ENCODE measurements at regions not wholly inside any gene's neighbourhood (a gene's known extent, or its start where the extent isn't known, plus 50 kb on each side); places are given as distances from the start of the nearest gene placed in this dataset.

- H3K4me3 ChIP-seq (ENCODE audit: low read length) = no peak overlapping the region
- no peaks in the 10 kb centered on the region for H3K27me3 ChIP-seq (ENCODE audit: control insufficient read depth in 2 of 2, insufficient read depth in 2 of 2, low read length in 2 of 2)
- DNase-seq (no peak), ATAC-seq (no peak)
- Mint-ChIP-seq H3K36me3 (no peaks in the 10 kb centered on the region), H3K4me1 (no peaks in the 10 kb centered on the region), H3K27me3 (no peaks in the 10 kb centered on the region), H3K27ac (no peak overlapping the region), H3K9me3 (peaks cover 0 to 4% (median 0%) of the 10 kb centered on the region in 11 donors), H3K4me3 (no peak overlapping the region)
- POLR2A ChIA-PET = no interaction called here
- intact Hi-C loops (cut with micrococcal nuclease) = no loop called here
- no peaks in the 10 kb centered on the region for H3K9me3 ChIP-seq (ENCODE audit: control insufficient read depth in 2 of 3, low read length in 3 of 3)
- no peaks in the 10 kb centered on the region for H3K36me3 ChIP-seq (ENCODE audit: control insufficient read depth in 2 of 3, insufficient read depth in 3 of 3, low read length in 3 of 3)
- CTCF ChIA-PET = no interaction called here
- H3K27ac ChIP-seq (ENCODE audit: low read depth, low read length) = no peak overlapping the region
- no peaks in the 10 kb centered on the region for H3K4me1 ChIP-seq (ENCODE audit: control insufficient read depth in 2 of 2, insufficient read depth in 2 of 2, low read length in 2 of 2)
These were observed 177.1 kb downstream of the FGF13 start for GRCh38 chrX:138534410-138534809.

GRCh38 chrX:138519296-138519695 is 192.2 kb downstream of the FGF13 start:
- Mint-ChIP-seq H3K9me3 (peaks cover 0 to 7% (median 0%) of the 10 kb centered on the region in 11 donors), H3K27ac (no peak overlapping the region), H3K36me3 (no peaks in the 10 kb centered on the region), H3K4me3 (no peak overlapping the region), H3K27me3 (no peaks in the 10 kb centered on the region), H3K4me1 (no peaks in the 10 kb centered on the region)
- Histone ChIP-seq H3K27me3 (ENCODE audit: control insufficient read depth in 2 of 2, insufficient read depth in 2 of 2, low read length in 2 of 2) (no peaks in the 10 kb centered on the region), H3K4me3 (ENCODE audit: low read length) (no peak overlapping the region), H3K27ac (ENCODE audit: low read depth, low read length) (no peak overlapping the region), H3K4me1 (ENCODE audit: control insufficient read depth in 2 of 2, insufficient read depth in 2 of 2, low read length in 2 of 2) (no peaks in the 10 kb centered on the region), H3K36me3 (ENCODE audit: control insufficient read depth in 2 of 3, insufficient read depth in 3 of 3, low read length in 3 of 3) (no peaks in the 10 kb centered on the region), H3K9me3 (ENCODE audit: control insufficient read depth in 2 of 3, low read length in 3 of 3) (no peaks in the 10 kb centered on the region)
- ChIA-PET CTCF (no interaction called here), POLR2A (no interaction called here)
- ATAC-seq (no peak), DNase-seq (no peak)
- intact Hi-C loops (cut with micrococcal nuclease) = no loop called here

DNA sequence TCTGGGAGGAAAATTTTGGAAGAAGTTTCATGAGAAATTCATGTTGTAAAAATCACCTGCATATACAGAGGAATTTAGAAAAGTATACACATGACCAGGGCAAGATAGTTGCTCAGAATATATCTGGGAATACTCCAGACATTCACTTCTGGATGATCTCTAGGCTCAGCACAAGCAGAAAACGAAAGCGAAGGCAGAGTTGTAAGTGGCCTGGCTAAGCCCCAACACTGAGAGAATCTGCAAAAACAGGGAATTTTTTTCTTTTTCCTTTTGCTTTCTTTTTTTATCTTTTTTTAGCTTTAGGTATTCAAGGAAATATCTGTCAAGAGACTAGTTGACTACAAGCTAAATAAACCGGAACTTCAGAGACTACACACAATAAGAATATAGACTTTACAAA is 207.2 kb downstream of the FGF13 start:
- Mint-ChIP-seq H3K9me3 (peaks cover 0 to 6% (median 2%) of the 10 kb centered on the region in 11 donors), H3K4me1 (no peaks in the 10 kb centered on the region), H3K4me3 (no peak overlapping the region), H3K27me3 (no peaks in the 10 kb centered on the region), H3K36me3 (no peaks in the 10 kb centered on the region), H3K27ac (no peak overlapping the region)
- Histone ChIP-seq H3K4me1 (ENCODE audit: control insufficient read depth in 2 of 2, insufficient read depth in 2 of 2, low read length in 2 of 2) (no peaks in the 10 kb centered on the region), H3K36me3 (ENCODE audit: control insufficient read depth in 2 of 3, insufficient read depth in 3 of 3, low read length in 3 of 3) (no peaks in the 10 kb centered on the region), H3K4me3 (ENCODE audit: low read length) (no peak overlapping the region), H3K9me3 (ENCODE audit: control insufficient read depth in 2 of 3, low read length in 3 of 3) (no peaks in the 10 kb centered on the region), H3K27ac (ENCODE audit: low read depth, low read length) (no peak overlapping the region), H3K27me3 (ENCODE audit: control insufficient read depth in 2 of 2, insufficient read depth in 2 of 2, low read length in 2 of 2) (no peaks in the 10 kb centered on the region)
- ChIA-PET POLR2A (no interaction called here), CTCF (no interaction called here)
- intact Hi-C loops (cut with micrococcal nuclease) = no loop called here
- DNase-seq (no peak), ATAC-seq (no peak)

GRCh38 chrX:138492371-138492770 is 219.1 kb downstream of the FGF13 start:
- CTCF ChIA-PET = no interaction called here
- H3K9me3 ChIP-seq (ENCODE audit: control insufficient read depth in 2 of 3, low read length in 3 of 3) = no peaks in the 10 kb centered on the region
- DNase-seq = no peak
- POLR2A ChIA-PET = no interaction called here
- no peaks in the 10 kb centered on the region for H3K36me3 ChIP-seq (ENCODE audit: control insufficient read depth in 2 of 3, insufficient read depth in 3 of 3, low read length in 3 of 3)
- no peaks in the 10 kb centered on the region for H3K36me3 Mint-ChIP-seq
- H3K27me3 ChIP-seq (ENCODE audit: control insufficient read depth in 2 of 2, insufficient read depth in 2 of 2, low read length in 2 of 2) = no peaks in the 10 kb centered on the region
- H3K4me3 Mint-ChIP-seq = no peak overlapping the region
- peaks cover 0 to 2% (median 0%) of the 10 kb centered on the region in 11 donors for H3K9me3 Mint-ChIP-seq
- no peak overlapping the region for H3K27ac ChIP-seq (ENCODE audit: low read depth, low read length)
- peak overlapping the region in 1 of 9 donors; percentile 63 for H3K27ac Mint-ChIP-seq
- ATAC-seq = no peak
- H3K4me1 Mint-ChIP-seq = no peaks in the 10 kb centered on the region
- H3K4me1 ChIP-seq (ENCODE audit: control insufficient read depth in 2 of 2, insufficient read depth in 2 of 2, low read length in 2 of 2) = no peaks in the 10 kb centered on the region
- intact Hi-C loops (cut with micrococcal nuclease) = no loop called here
- H3K4me3 ChIP-seq (ENCODE audit: low read length) = no peak overlapping the region
- H3K27me3 Mint-ChIP-seq = no peaks in the 10 kb centered on the region

- ChIA-PET POLR2A (no interaction called here), CTCF (no interaction called here)
- no peak overlapping the region for H3K4me3 Mint-ChIP-seq
- intact Hi-C loops (cut with micrococcal nuclease) = no loop called here
- H3K27me3 ChIP-seq (ENCODE audit: control insufficient read depth in 2 of 2, insufficient read depth in 2 of 2, low read length in 2 of 2) = no peaks in the 10 kb centered on the region
- H3K27ac ChIP-seq (ENCODE audit: low read depth, low read length) = no peak overlapping the region
- peaks cover 0 to 4% (median 0%) of the 10 kb centered on the region in 11 donors for H3K9me3 Mint-ChIP-seq
- H3K27me3 Mint-ChIP-seq = no peaks in the 10 kb centered on the region
- no peaks in the 10 kb centered on the region for H3K9me3 ChIP-seq (ENCODE audit: control insufficient read depth in 2 of 3, low read length in 3 of 3)
- H3K4me3 ChIP-seq (ENCODE audit: low read length) = no peak overlapping the region
- ATAC-seq (no peak), DNase-seq (no peak)
- no peaks in the 10 kb centered on the region for H3K36me3 ChIP-seq (ENCODE audit: control insufficient read depth in 2 of 3, insufficient read depth in 3 of 3, low read length in 3 of 3)
- no peak overlapping the region for H3K27ac Mint-ChIP-seq
- no peaks in the 10 kb centered on the region for H3K4me1 ChIP-seq (ENCODE audit: control insufficient read depth in 2 of 2, insufficient read depth in 2 of 2, low read length in 2 of 2)
- H3K4me1 Mint-ChIP-seq = no peaks in the 10 kb centered on the region
- H3K36me3 Mint-ChIP-seq = no peaks in the 10 kb centered on the region
These were observed 223.7 kb downstream of the FGF13 start for GRCh38 chrX:138487866-138488265.

DNA sequence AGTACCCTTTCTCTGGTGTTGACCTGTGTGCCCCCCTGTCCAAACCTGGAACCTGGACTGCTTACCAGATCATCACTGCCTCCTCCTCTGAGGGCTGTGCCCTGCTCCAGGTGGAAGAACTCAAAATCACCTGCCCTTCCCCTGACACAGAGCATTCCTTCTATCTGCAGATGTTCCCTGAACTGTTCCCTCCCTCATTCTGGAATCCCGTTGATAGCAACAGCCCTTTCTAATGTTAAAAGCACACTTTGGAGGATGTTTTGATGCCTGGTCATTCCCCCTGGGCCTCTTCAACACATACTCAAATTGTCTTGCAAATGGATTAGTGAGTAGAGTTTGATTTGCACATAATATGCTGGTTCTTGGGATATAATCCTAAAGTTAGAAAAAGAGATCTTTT is 225.8 kb downstream of the FGF13 start:
- Histone ChIP-seq H3K9me3 (ENCODE audit: control insufficient read depth in 2 of 3, low read length in 3 of 3) (no peaks in the 10 kb centered on the region), H3K4me1 (ENCODE audit: control insufficient read depth in 2 of 2, insufficient read depth in 2 of 2, low read length in 2 of 2) (no peaks in the 10 kb centered on the region), H3K36me3 (ENCODE audit: control insufficient read depth in 2 of 3, insufficient read depth in 3 of 3, low read length in 3 of 3) (no peaks in the 10 kb centered on the region), H3K27ac (ENCODE audit: low read depth, low read length) (no peak overlapping the region), H3K27me3 (ENCODE audit: control insufficient read depth in 2 of 2, insufficient read depth in 2 of 2, low read length in 2 of 2) (no peaks in the 10 kb centered on the region), H3K4me3 (ENCODE audit: low read length) (no peak overlapping the region)
- intact Hi-C loops (cut with micrococcal nuclease) = no loop called here
- Mint-ChIP-seq H3K36me3 (no peaks in the 10 kb centered on the region), H3K27me3 (no peaks in the 10 kb centered on the region), H3K27ac (no peak overlapping the region), H3K4me1 (no peaks in the 10 kb centered on the region), H3K9me3 (peaks cover 0 to 4% (median 0%) of the 10 kb centered on the region in 11 donors), H3K4me3 (no peak overlapping the region)
- DNase-seq (no peak), ATAC-seq (no peak)
- ChIA-PET CTCF (no interaction called here), POLR2A (no interaction called here)

DNA sequence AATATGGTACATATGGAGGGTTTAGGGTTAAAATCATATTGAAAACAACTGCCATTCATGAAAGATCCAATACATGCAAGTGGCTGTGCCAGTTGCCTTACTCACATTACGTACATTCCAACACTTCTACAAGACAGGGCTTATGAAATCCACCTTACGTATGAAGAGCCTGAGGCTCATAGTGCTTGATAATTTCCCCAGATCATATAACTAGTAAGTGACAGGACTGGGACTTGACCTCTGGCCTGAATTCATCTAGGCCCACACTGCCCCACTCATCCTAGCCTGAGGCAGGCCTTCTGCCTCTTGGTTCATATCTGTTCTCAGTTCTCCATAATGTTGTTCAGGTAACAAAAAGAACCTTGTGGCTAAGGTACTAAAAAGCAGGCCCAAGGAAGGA is 226.3 kb downstream of the FGF13 start:
- ATAC-seq (no peak), DNase-seq (no peak)
- H3K4me1 ChIP-seq (ENCODE audit: control insufficient read depth in 2 of 2, insufficient read depth in 2 of 2, low read length in 2 of 2) = no peaks in the 10 kb centered on the region
- no peak overlapping the region for H3K27ac ChIP-seq (ENCODE audit: low read depth, low read length)
- Mint-ChIP-seq H3K27me3 (no peaks in the 10 kb centered on the region), H3K4me3 (no peak overlapping the region), H3K4me1 (no peaks in the 10 kb centered on the region), H3K27ac (no peak overlapping the region), H3K9me3 (peaks cover 0 to 4% (median 0%) of the 10 kb centered on the region in 11 donors), H3K36me3 (no peaks in the 10 kb centered on the region)
- CTCF ChIA-PET = no interaction called here
- intact Hi-C loops (cut with micrococcal nuclease) = no loop called here
- H3K4me3 ChIP-seq (ENCODE audit: low read length) = no peak overlapping the region
- H3K27me3 ChIP-seq (ENCODE audit: control insufficient read depth in 2 of 2, insufficient read depth in 2 of 2, low read length in 2 of 2) = no peaks in the 10 kb centered on the region
- POLR2A ChIA-PET = no interaction called here
- H3K9me3 ChIP-seq (ENCODE audit: control insufficient read depth in 2 of 3, low read length in 3 of 3) = no peaks in the 10 kb centered on the region
- H3K36me3 ChIP-seq (ENCODE audit: control insufficient read depth in 2 of 3, insufficient read depth in 3 of 3, low read length in 3 of 3) = no peaks in the 10 kb centered on the region

Data from naive thymus-derived CD4-positive, alpha-beta T cell (primary cell).